ENCODE measurements at regions not wholly inside any gene's neighbourhood (a gene's known extent, or its start where the extent isn't known, plus 50 kb on each side); places are given as distances from the start of the nearest gene placed in this dataset.

DNA sequence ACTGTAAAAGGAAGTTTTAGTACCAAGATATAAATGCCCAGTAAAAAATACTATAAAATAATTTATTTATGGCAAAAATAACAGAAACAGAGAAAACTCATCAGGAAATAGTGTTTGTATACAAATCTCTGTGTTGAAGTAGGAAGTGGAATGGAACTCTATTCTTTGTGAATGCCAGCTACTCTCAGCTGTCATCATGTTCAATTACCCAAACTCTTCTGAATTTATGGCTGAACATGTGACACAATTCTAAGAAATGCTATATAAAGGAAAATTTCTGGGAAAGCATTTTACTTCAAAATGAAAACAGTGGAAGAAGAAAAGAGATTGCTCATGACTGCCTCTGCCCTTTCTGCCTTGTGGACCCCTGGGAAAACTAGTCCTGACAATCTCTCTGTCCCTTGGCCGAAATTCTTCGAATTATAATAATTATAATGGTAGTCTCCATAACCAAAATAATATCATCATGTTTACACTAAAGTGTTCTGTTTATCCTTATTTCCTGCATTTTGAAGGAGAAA lies 522.3 kb upstream of the ST8SIA4 start:
- CTCF ChIA-PET, result no interaction called here
- Mint-ChIP-seq H3K9me3 (no peaks in the 10 kb centered on the region), H3K4me1 (ENCODE audit: low read depth) (no peaks in the 10 kb centered on the region), H3K27ac (no peak overlapping the region), H3K4me3 (no peak overlapping the region), H3K27me3 (ENCODE audit: low read depth) (no peaks in the 10 kb centered on the region), H3K36me3 (ENCODE audit: low read depth) (no peaks in the 10 kb centered on the region)
- intact Hi-C loops (cut with micrococcal nuclease), result no loop called here
- no peak for DNase-seq

DNA sequence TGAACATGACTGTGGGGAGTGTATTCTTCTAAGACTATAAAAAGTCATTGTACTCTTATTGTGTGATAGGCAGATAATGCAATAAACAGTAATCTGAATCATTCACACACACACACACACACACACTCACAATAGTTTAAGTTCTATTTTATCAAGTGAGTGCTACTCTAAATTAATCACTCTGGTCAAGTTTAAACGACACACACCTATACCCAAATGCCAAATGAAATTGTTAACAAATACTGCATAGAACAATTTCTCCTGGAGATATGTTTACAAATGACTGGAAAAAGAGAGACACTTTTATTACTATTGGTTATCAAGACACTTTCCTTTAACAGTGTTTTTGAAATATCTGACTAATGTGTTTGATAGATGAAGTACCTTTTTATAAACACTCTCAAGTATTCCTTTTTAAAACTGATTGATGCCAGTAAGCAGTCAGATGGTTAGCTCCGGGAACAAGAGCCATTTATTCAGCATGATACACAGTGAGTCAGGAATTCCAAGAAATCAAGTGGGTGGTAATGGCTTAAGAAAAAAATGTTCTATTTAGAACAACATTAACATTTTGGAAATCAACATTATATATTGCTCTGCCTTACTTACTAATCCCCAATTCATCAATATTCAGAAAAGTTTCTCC lies 521.6 kb upstream of the ST8SIA4 start:
- Mint-ChIP-seq H3K4me3 (no peak overlapping the region), H3K9me3 (no peaks in the 10 kb centered on the region), H3K36me3 (ENCODE audit: low read depth) (no peaks in the 10 kb centered on the region), H3K27me3 (ENCODE audit: low read depth) (no peaks in the 10 kb centered on the region), H3K4me1 (ENCODE audit: low read depth) (no peaks in the 10 kb centered on the region), H3K27ac (no peak overlapping the region)
- intact Hi-C loops (cut with micrococcal nuclease), result no loop called here
- no peak for DNase-seq
- CTCF ChIA-PET, result no interaction called here

DNA sequence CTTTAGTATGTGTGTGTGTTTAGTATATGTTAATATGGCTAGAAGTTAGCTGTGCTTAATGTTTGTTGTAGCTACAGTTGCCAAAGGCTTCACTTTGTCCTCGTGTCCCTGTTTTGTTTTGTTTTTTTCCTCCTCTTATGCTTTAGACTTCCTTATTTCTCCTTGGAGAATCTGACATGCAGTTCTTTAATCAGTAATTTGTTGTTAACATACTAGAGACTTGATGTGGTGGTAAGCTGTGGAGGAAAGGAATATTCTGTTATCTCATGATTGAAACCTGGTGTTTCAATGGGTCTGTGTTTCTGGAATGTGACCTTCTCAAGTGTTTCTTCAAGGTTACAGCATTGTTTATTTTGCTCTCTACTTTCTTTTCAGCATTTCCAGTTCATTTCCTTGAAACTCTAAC lies 515.6 kb upstream of the ST8SIA4 start:
- Mint-ChIP-seq H3K27ac (no peak overlapping the region), H3K9me3 (no peaks in the 10 kb centered on the region), H3K27me3 (ENCODE audit: low read depth) (no peaks in the 10 kb centered on the region), H3K36me3 (ENCODE audit: low read depth) (no peaks in the 10 kb centered on the region), H3K4me3 (no peak overlapping the region), H3K4me1 (ENCODE audit: low read depth) (no peaks in the 10 kb centered on the region)
- CTCF ChIA-PET, result no interaction called here
- no peak for DNase-seq
- intact Hi-C loops (cut with micrococcal nuclease), result no loop called here

DNA sequence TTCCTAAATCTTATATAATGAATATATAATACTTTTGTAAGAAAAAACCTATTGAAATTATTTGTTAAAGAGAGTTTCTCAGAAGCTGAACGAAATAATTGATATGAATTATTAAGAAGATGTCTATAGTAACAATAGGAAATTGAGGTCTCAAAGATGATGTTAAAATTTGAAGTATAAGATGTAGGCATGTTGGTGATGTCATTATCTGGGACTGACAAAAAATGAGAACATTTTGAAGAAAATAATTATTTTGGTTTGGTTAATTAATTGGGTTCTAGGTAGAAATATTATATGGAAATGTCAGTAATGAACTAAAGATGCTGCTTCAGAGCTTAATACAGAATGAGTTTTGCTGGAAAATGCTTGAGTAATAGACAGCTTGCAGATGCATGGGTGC lies 501.4 kb upstream of the ST8SIA4 start:
- H3K27me3 Mint-ChIP-seq (ENCODE audit: low read depth), result no peaks in the 10 kb centered on the region
- no peaks in the 10 kb centered on the region for H3K9me3 Mint-ChIP-seq
- CTCF ChIA-PET, result interaction anchor here (1.0 kb wide), 1 partner anchor 15 kb away, joined by 3 read pairs; no protein-coding TSS in a partner anchor
- H3K27ac Mint-ChIP-seq, result no peak overlapping the region
- no peak overlapping the region for H3K4me3 Mint-ChIP-seq
- H3K4me1 Mint-ChIP-seq (ENCODE audit: low read depth), result no peaks in the 10 kb centered on the region
- DNase-seq, result no peak
- intact Hi-C loops (cut with micrococcal nuclease), result no loop called here
- H3K36me3 Mint-ChIP-seq (ENCODE audit: low read depth), result no peaks in the 10 kb centered on the region

DNA sequence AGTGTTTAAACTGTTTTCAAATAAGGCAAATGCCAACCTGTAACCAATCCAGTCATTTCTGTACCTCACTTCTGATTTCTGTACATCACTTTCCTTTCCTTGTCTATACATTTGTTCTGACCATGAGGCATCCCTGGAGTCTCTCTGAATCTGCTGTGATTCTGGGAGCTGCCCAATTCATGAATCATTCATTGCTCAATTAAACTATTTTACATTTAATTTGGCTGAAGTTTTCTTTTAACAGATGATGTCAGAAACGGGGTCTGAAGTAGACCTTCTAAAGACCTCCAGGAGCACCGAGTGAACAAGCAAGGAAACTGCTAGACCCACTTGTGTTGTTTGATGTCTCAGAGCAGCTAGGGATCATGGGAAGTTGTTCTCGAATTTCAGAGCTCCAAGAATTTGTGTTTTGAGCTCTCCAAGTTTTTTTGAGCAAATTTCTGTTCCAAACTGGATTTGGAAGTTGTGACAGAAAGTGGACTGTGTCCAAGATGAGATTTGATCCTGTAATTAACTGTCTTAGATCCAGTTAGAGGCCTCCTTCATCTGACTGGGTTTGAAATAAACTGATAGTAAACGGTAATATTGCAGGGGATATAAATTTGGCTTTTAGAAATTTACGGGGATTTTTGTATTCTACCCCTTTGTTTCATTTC lies 490.8 kb upstream of the ST8SIA4 start:
- Mint-ChIP-seq H3K27me3 (ENCODE audit: low read depth) (no peaks in the 10 kb centered on the region), H3K4me3 (no peak overlapping the region), H3K36me3 (ENCODE audit: low read depth) (no peaks in the 10 kb centered on the region), H3K27ac (no peak overlapping the region), H3K4me1 (ENCODE audit: low read depth) (no peaks in the 10 kb centered on the region), H3K9me3 (no peaks in the 10 kb centered on the region)
- CTCF ChIA-PET, result interaction anchor here (0.6 kb wide), 1 partner anchor 241 kb away, joined by 6 read pairs; no protein-coding TSS in a partner anchor
- no peak for DNase-seq
- intact Hi-C loops (cut with micrococcal nuclease), result loop anchor here (10.0 kb wide), 4 partner anchors 281 to 831 kb away; no protein-coding TSS in a partner anchor

DNA sequence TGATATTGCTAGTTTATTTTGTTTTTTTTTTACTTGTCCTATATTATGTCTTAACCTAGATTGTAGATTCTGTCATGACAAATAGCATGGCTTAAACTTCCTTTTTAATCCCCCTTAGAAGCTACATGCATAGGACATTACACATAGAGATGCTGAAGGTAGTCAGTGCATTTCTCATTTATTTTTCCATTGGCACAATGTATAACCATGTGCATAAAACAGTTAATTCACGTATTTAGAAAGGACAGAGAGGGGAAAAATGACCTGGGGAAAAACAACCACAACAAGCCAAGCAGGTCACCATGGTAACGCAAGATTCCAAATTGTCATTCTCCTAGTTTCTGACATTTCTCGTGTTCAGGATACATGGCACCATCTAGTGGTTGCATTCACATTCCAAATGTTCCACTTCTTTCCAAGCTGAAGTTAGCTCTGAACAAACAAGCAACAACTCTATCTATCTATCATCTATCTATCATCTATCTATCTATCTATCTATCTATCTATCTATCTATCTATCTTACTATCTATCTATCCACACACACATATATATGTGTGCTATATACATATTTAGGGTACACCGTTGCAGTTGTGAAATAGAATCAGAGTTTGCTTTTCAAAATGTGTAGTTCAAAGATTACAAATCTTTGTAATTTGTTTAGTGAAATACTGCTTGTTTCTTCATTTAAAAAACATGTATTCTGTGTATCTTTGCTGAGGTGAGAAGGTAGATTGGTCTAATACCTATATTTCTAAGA lies 487.2 kb upstream of the ST8SIA4 start:
- Mint-ChIP-seq H3K27ac (no peak overlapping the region), H3K36me3 (ENCODE audit: low read depth) (no peaks in the 10 kb centered on the region), H3K4me3 (no peak overlapping the region), H3K9me3 (no peaks in the 10 kb centered on the region), H3K4me1 (ENCODE audit: low read depth) (no peaks in the 10 kb centered on the region), H3K27me3 (ENCODE audit: low read depth) (no peaks in the 10 kb centered on the region)
- intact Hi-C loops (cut with micrococcal nuclease), result loop anchor here (1.0 to 10.0 kb wide), 7 partner anchors 284 to 960 kb away; no protein-coding TSS in a partner anchor
- CTCF ChIA-PET, result interaction anchor here (0.6 to 2.2 kb wide), 9 partner anchors 14 to 960 kb away, joined by 3 to 8 read pairs (median 3); no protein-coding TSS in a partner anchor
- peak; percentile 10 for DNase-seq

DNA sequence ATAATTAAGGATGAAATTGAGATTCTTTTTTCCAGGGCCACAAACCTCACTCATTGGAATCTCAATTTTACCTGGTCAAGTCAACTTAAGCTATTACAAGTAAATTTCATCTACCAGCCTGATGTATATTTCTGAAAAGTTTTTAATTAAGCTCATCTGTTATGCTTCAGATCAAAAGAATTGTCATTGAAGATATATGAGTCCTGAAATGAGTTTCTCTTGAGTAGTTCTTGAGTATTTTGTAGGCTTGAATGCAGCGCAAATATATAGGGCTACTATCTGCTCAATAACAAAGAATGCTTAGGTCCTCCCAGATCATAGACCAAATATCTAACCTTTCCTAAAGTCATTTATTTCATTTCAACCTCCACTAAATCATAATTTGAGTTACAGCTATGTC lies 482.2 kb upstream of the ST8SIA4 start:
- CTCF ChIA-PET, result no interaction called here
- no peak for DNase-seq
- no peak overlapping the region for H3K4me3 Mint-ChIP-seq
- no peak overlapping the region for H3K27ac Mint-ChIP-seq
- H3K36me3 Mint-ChIP-seq (ENCODE audit: low read depth), result no peaks in the 10 kb centered on the region
- H3K9me3 Mint-ChIP-seq, result no peaks in the 10 kb centered on the region
- H3K4me1 Mint-ChIP-seq (ENCODE audit: low read depth), result no peaks in the 10 kb centered on the region
- intact Hi-C loops (cut with micrococcal nuclease), result no loop called here
- H3K27me3 Mint-ChIP-seq (ENCODE audit: low read depth), result no peaks in the 10 kb centered on the region

DNA sequence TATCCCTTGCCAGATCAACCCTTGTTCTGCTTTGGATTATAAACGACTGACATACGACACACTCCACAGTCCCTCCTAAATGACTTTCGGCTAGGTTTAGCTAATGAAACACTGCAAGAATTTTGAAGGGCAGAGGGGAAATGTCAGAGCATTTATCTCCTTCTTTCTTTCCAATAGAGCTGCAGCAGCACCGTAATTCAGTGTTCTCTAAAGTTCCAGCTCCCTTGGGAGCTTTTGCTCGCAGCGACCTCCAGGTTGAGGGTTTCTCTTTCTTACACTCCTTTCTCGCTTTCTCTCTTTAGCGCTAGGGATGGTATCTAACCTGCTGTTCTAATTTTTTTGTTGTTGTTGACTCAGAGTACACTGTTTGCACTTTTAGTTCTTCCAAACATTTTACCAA lies 467.1 kb upstream of the ST8SIA4 start:
- CTCF ChIA-PET, result interaction anchor here (0.6 kb wide), 1 partner anchor 748 kb away, joined by 4 read pairs; no protein-coding TSS in a partner anchor
- H3K4me1 Mint-ChIP-seq (ENCODE audit: low read depth), result no peaks in the 10 kb centered on the region
- intact Hi-C loops (cut with micrococcal nuclease), result no loop called here
- no peaks in the 10 kb centered on the region for H3K27me3 Mint-ChIP-seq (ENCODE audit: low read depth)
- H3K27ac Mint-ChIP-seq, result no peak overlapping the region
- DNase-seq, result no peak
- H3K9me3 Mint-ChIP-seq, result no peaks in the 10 kb centered on the region
- H3K36me3 Mint-ChIP-seq (ENCODE audit: low read depth), result no peaks in the 10 kb centered on the region
- H3K4me3 Mint-ChIP-seq, result no peak overlapping the region

DNA sequence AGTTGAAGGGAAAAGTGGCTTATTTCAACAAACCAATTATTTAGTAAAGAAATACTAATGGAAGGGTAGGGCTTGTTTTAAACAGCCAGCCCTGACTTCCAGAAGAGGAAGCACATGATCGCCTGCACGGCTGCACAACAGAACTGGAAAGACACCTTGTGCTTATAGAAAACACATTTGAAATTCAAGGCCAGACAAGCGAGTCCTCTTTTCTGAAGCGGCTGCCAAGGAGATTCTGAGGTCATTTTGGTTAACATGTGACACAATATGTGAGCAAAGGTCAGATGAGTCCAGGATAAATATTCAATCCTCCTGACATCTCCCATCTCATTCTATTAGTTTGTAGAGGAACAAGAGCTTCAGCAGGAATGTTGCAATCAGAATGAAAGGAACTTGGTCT lies 461.4 kb upstream of the ST8SIA4 start:
- CTCF ChIA-PET, result no interaction called here
- H3K36me3 Mint-ChIP-seq (ENCODE audit: low read depth), result no peaks in the 10 kb centered on the region
- H3K27ac Mint-ChIP-seq, result no peak overlapping the region
- H3K9me3 Mint-ChIP-seq, result no peaks in the 10 kb centered on the region
- H3K4me3 Mint-ChIP-seq, result no peak overlapping the region
- intact Hi-C loops (cut with micrococcal nuclease), result no loop called here
- DNase-seq, result no peak
- no peaks in the 10 kb centered on the region for H3K27me3 Mint-ChIP-seq (ENCODE audit: low read depth)
- H3K4me1 Mint-ChIP-seq (ENCODE audit: low read depth), result no peaks in the 10 kb centered on the region

DNA sequence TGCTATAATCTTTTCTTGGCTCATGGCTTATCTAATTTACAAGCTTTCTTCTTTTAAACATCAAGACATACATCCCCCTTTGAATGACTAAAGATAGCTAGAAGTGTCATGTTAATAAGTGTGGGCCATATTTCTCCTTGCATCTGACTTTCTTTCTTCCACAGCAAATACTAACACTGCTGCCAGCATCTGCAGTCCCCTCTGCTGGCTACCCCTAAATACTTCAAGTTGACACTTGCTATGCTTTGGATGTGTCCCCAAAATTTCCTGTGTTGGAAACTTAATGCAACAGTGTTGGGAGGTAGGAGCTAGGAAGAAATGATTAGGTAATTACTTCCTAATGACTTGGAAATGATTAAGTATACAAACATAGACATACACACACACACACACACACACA lies 459.0 kb upstream of the ST8SIA4 start:
- CTCF ChIA-PET, result interaction anchor here (0.8 kb wide), 1 partner anchor 1387 kb away, joined by 3 read pairs; no protein-coding TSS in a partner anchor
- Mint-ChIP-seq H3K9me3 (no peaks in the 10 kb centered on the region), H3K4me1 (ENCODE audit: low read depth) (no peaks in the 10 kb centered on the region), H3K4me3 (no peak overlapping the region), H3K27ac (no peak overlapping the region), H3K27me3 (ENCODE audit: low read depth) (no peaks in the 10 kb centered on the region), H3K36me3 (ENCODE audit: low read depth) (no peaks in the 10 kb centered on the region)
- intact Hi-C loops (cut with micrococcal nuclease), result no loop called here
- no peak for DNase-seq

DNA sequence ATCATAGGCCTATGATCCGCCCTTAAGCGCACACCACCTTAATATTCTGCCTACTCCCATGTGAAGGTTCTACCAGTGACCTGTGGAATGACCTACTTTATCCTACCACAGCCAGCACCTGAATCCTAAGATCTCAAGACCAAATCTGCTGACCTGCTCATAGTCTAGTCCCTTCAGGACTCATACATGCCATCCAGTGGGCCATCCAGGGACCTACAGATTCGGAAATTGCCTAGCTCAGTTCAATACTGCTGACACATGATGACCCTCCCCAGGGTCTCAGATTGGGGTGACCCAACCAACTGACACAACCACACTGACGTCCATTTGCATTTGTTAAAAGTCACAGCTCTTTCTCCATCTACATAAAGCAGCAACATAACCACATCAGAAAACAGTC lies 443.8 kb upstream of the ST8SIA4 start:
- Mint-ChIP-seq H3K4me3 (no peak overlapping the region), H3K27me3 (ENCODE audit: low read depth) (no peaks in the 10 kb centered on the region), H3K4me1 (ENCODE audit: low read depth) (no peaks in the 10 kb centered on the region), H3K27ac (no peak overlapping the region), H3K36me3 (ENCODE audit: low read depth) (no peaks in the 10 kb centered on the region), H3K9me3 (peaks cover 6% of the 10 kb centered on the region)
- intact Hi-C loops (cut with micrococcal nuclease), result no loop called here
- CTCF ChIA-PET, result interaction anchor here (0.6 kb wide), 1 partner anchor 917 kb away, joined by 3 read pairs; no protein-coding TSS in a partner anchor
- DNase-seq, result no peak

DNA sequence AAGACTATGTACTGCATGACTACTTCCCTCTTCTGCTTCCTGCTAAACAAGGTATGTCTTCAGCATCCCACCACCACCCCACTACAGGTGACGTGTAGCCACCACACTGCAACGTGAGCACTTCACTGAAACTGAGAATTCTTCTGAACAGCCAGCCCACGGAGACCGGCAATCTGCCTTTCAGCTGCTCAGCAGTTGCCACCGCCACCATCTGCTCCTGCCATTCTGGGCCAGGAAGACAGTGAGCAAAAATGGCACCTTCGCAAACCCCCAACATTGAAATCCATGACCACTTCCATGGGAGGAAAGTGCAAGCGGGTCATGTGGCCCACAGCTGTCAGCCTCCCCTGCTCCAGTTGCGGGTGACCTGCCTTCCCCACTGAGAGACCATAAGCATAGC lies 443.4 kb upstream of the ST8SIA4 start:
- Mint-ChIP-seq H3K27ac (no peak overlapping the region), H3K9me3 (peaks cover 6% of the 10 kb centered on the region), H3K4me3 (no peak overlapping the region), H3K4me1 (ENCODE audit: low read depth) (no peaks in the 10 kb centered on the region), H3K36me3 (ENCODE audit: low read depth) (no peaks in the 10 kb centered on the region), H3K27me3 (ENCODE audit: low read depth) (no peaks in the 10 kb centered on the region)
- DNase-seq, result no peak
- intact Hi-C loops (cut with micrococcal nuclease), result no loop called here
- CTCF ChIA-PET, result interaction anchor here (0.5 kb wide), 1 partner anchor 9 kb away, joined by 3 read pairs; no protein-coding TSS in a partner anchor

All from activated naive CD4-positive, alpha-beta T cell treated with anti-CD3 and anti-CD28 coated beads for 36 hours (primary cell).